ENCODE measurements at regions not wholly inside any gene's neighbourhood (a gene's known extent, or its start where the extent isn't known, plus 50 kb on each side); places are given as distances from the start of the nearest gene placed in this dataset.
"Not testable (repeated sequence)": the region's sequence is repeated elsewhere in the genome, so short reads cannot be mapped to it uniquely, and the experiment has no call there.

DNA sequence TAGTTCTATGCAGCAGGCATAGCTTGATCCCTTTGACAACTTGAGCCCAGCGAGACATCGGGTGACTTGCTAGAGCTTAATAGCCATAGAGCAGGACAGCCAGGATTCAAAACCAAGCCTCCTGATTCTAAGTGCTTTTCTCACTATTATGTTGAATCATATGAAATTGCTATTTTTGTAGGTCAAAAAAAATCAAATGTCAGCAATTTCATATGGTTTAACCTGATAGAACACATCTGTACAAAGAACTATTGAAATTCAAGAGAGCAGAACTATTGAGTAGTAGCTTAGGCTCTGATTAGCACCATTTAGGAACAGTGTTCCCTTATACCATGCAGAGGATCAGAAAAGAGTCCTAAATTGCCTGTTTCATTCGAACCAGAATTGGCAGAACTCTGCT is 132.0 kb downstream of the EMP1 start:
- DNase-seq (ENCODE audit: low read depth), result no peak
- TF ChIP-seq, protein P1, sequence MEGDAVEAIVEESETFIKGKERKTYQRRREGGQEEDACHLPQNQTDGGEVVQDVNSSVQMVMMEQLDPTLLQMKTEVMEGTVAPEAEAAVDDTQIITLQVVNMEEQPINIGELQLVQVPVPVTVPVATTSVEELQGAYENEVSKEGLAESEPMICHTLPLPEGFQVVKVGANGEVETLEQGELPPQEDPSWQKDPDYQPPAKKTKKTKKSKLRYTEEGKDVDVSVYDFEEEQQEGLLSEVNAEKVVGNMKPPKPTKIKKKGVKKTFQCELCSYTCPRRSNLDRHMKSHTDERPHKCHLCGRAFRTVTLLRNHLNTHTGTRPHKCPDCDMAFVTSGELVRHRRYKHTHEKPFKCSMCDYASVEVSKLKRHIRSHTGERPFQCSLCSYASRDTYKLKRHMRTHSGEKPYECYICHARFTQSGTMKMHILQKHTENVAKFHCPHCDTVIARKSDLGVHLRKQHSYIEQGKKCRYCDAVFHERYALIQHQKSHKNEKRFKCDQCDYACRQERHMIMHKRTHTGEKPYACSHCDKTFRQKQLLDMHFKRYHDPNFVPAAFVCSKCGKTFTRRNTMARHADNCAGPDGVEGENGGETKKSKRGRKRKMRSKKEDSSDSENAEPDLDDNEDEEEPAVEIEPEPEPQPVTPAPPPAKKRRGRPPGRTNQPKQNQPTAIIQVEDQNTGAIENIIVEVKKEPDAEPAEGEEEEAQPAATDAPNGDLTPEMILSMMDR (IDR thresholded peaks at IDR 0.05; ENCODE audit: insufficient read depth, low read depth, low read length, missing control alignments), result no peak
- H3K4me3 ChIP-seq (ENCODE audit: low read depth, low read length), result no peak overlapping the region

DNA sequence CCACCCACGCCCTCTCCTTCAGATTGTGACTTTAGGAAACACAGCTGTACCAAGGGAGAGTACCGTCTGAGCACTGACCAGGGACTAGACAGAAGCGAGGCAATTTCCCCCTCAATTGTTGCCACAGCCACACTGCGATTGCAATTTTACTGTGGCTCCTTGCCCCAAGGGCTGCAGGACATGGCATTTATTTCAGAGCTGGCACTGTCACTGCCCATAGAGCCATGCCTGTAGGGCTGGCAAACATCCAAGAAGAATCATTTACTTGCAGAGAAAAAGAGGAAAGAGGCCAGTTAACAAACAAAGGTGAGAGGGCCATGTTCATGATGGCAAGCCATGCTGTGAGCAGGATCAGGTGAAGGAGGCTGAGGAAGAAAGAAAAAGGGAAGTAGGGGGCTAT is 129.6 kb downstream of the EMP1 start:
- TF ChIP-seq, protein P1 (IDR thresholded peaks at IDR 0.05; ENCODE audit: insufficient read depth, low read depth, low read length, missing control alignments), result no peak
- no peak for DNase-seq (ENCODE audit: low read depth)
- H3K4me3 ChIP-seq (ENCODE audit: low read depth, low read length), result no peak overlapping the region

DNA sequence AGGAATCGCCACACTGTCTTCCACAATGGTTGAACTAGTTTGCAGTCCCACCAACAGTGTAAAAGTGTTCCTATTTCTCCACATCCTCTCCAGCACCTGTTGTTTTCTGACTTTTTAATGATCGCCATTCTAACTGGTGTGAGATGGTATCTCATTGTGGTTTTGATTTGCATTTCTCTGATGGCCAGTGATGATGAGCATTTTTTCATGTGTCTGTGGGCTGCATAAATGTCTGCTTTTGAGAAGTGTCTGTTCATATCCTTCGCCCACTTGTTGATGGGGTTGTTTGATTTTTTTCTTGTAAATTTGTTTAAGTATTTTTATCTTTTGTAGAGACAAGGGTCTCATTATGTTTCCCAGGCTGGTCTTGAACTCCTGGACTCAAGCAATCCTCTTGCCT is 128.5 kb downstream of the EMP1 start:
- not testable (repeated sequence) for DNase-seq (ENCODE audit: low read depth); H3K4me3 ChIP-seq (ENCODE audit: low read depth, low read length)

DNA sequence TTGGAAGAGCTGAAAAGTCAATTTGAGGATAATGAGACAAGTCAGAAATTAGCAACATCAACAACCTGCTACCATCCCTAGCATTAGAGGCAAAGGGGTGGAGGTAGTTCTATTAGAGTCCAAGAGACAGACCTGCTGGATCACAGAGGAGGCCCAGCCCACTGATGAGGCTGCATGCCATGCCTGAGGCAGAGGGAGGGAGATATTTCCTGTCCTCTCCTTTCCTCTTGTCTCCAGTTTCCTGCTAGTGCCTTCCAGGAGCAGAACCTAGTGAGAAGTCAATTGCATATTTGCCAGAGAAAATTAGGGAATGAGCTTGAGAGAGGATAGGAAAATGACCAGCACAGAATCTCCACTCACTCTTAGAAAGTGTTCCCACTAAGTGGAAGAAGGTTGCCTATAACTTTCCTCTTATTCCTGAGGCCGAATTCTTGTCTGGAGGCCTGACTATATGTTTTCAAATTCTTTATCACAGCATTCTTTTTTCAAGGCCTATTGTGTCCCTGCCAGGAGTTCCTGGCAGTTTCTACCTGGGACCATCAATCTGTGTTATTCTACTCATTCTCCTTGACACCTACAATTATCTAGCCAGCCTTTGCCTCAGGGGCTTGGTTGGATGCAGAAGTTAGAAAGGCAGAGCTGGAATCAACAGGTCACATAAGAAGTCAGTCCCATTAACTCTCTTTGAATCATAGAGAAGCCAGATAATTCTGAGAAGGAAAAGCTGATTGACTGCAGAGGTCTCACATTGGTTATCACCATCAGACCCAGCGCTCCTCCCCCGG is 121.9 kb downstream of the EMP1 start:
- DNase-seq (ENCODE audit: low read depth), result no peak
- TF ChIP-seq, protein P1 (IDR thresholded peaks at IDR 0.05; ENCODE audit: insufficient read depth, low read depth, low read length, missing control alignments), result no peak
- no peak overlapping the region for H3K4me3 ChIP-seq (ENCODE audit: low read depth, low read length)

DNA sequence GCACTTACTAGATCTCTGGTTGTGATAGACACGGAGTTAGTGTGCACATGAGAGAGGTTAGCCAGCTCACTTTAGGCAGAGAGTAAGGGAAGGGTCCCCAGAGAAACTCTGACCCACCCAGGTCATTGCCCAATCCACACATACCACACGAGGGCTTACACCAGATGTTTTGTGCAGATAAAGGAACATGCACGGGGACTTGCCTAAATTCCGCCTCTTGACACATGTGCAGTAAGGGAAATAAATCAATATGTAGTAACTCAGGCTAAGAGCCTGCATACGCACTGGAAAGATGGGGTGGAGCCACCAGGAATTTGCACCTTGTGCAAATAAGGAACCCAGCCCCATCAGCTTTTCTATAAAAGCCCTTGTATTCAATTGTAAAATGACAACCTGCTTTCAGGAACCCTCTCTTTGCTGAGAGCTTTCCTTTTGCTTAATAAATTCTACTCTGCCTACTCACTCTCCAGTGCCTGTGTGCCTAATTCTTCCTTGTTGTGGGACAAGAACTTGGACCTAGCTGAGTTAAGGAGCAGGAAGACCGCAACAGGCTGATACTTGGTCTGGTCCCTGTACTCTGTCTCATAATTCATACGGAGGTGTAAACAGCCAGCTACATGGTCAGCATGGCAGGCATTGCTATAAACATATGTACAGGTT is 120.2 kb downstream of the EMP1 start:
- TF ChIP-seq, protein P1 (IDR thresholded peaks at IDR 0.05; ENCODE audit: insufficient read depth, low read depth, low read length, missing control alignments), result no peak

DNA sequence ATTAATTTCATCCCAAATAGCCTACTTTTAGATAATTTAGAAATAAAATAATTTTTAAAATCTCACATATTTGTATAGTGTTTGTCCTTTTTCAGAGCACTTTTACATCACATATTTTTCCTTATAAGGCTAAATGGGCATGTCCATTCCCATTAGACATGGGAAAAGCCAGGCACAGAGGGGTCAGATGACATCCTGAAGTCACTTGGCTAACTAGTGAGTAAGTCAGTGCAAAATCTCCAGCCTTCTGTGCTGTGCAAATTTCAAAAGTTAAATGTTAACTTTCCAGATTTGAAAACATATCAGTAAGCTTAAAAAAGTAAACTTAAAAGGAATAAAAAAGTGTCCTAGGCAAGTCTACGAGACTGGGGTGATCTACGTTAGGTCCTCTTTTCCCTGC is 117.4 kb downstream of the EMP1 start:
- TF ChIP-seq, protein P1 (IDR thresholded peaks at IDR 0.05; ENCODE audit: insufficient read depth, low read depth, low read length, missing control alignments), result no peak
- no peak overlapping the region for H3K4me3 ChIP-seq (ENCODE audit: low read depth, low read length)
- DNase-seq (ENCODE audit: low read depth), result no peak

More for the DNA sequence above, 120.2 kb downstream of the EMP1 start:
- DNase-seq (ENCODE audit: low read depth), result no peak
- H3K4me3 ChIP-seq (ENCODE audit: low read depth, low read length), result no peak overlapping the region

DNA sequence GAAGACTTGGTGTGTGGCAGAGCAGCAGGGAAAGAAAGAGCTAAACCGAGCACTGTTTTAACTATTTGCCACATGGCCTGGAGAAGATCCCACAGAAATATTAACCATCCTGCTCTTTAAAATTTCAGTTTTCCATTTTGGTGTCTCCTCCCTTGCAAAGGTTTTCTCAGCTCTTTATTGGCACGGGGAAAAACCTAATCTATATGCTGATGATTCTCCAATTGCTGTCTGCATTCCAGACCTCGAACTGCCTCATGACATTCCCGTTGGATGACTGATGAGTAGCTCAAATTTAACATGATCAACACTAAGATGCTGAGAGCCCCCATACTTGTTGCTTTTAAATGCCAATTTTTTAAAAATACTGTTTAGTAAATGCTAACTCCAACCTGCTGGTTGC is 115.0 kb downstream of the EMP1 start:
- H3K4me3 ChIP-seq (ENCODE audit: low read depth, low read length), result no peak overlapping the region
- TF ChIP-seq, protein P1 (IDR thresholded peaks at IDR 0.05; ENCODE audit: insufficient read depth, low read depth, low read length, missing control alignments), result no peak
- DNase-seq (ENCODE audit: low read depth), result no peak
